D341Med (cell line): ENCODE measurements at regions not wholly inside any gene's neighbourhood (a gene's known extent, or its start where the extent isn't known, plus 50 kb on each side); places are given as distances from the start of the nearest gene placed in this dataset.

Source experiments
- DNase-seq: peaks from one replicate; pipeline ENCODE4 v3.0.0; 2012; ENCODE audit warnings: low spot score

- DNase-seq: no peak
Measured at GRCh38 chr3:102750322-102750721, 315.5 kb downstream of the ZPLD1 start.

DNA sequence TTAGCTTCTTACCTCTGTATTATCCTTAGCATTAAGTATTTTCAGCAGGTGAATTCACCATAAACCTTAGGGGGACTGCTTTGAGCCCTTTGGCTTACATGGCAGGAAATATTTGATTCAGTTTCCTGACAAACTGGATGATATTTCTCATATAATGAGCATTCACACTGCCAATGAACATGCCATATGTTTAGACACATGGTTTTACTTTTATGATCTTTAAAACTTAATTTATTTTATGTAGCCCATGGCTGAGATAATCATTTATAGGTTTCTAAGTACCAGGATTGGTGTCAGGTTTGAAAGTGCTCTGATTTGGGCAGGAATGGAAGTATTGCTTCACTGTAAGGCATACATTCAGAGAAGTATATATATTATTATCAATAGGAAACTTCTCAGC lies 319.1 kb downstream of the ZPLD1 start:
- DNase-seq: no peak

GRCh38 chr3:102756706-102757105 lies 321.9 kb downstream of the ZPLD1 start:
- DNase-seq: no peak

DNA sequence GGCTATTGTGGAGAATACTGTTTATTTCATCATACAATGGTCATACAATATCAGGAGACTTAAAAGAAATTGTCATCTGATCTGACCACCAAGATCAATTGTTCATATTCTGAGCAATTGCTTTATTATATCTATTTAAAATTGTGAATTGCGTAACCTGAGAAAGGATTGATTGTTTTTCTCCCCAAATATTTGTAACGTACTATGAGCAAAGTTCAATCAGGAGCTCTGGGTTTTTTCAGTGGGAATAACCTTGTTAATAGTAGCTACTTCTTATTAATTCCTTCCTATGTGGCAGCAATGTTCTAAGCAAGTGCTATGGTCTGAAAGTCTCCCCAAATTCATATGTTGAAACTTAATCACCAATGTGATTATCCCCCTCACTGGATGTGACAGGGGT lies 323.1 kb downstream of the ZPLD1 start:
- DNase-seq: no peak

GRCh38 chr3:102761766-102762165 lies 327.0 kb downstream of the ZPLD1 start:
- no peak for DNase-seq

DNA sequence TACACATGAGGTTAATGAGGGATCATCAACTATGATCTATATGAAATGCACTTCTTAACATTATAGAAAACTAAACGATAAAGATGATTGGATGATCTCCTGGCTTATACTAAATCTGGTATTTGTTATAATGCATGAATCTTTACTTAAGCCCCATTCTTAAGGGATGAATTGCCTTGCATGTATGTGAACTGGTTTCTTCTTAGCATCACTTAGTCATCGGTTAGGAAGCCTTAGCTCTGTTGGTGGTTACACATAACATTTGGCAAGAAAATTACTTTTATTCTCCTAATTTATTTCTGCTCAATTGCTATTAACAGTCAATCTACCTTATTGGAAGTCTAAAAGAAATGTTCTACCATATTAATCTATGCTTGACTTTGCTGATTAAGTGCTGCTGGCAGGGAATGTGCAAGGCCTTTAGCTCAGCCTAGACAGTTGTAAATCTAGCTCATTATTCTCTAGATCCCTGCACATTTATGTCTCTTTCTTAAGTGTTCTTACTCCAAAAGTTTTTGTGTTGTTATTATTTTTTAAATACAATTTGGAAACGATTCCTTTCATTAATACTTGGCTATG lies 356.0 kb downstream of the ZPLD1 start:
- DNase-seq: no peak

- DNase-seq: no peak
Measured at GRCh38 chr3:102791641-102792589, 357.1 kb downstream of the ZPLD1 start.

- no peak for DNase-seq
Measured at GRCh38 chr3:102796804-102797203, 362.0 kb downstream of the ZPLD1 start.

DNA sequence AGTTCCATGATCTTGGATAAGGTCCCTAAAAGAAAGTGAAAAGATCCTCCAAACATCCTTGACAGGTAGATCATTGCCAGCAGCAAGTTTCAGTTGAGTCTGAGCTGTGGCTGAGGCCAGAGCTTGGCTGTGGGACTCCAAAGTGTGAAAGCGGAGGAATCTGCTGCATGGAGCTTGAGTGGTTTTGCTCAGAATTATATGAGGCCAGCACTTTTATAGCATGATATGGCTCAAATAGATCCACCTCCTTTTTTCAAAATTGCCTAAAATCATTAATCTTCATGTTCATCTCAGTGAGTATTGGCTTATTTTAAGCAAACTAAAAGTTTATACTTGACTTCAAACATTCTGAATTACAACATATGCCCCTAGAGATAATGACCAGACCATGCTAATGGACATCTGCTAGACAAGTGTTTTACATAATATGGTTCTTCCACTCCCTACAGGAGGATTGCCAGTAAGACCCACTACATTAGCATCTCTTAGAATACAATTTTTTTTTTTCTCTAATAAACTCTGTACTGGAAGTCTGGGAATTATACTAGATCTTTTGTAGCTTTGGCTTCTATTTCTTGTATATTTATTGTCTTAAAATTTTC lies 368.1 kb downstream of the ZPLD1 start:
- no peak for DNase-seq

GRCh38 chr3:102810937-102811336 lies 376.1 kb downstream of the ZPLD1 start:
- no peak for DNase-seq

GRCh38 chr3:102826636-102827035 lies 391.8 kb downstream of the ZPLD1 start:
- no peak for DNase-seq

- DNase-seq: no peak
Measured at GRCh38 chr3:102827386-102827785, 392.6 kb downstream of the ZPLD1 start.

- DNase-seq: no peak
Measured at GRCh38 chr3:102830415-102830814, 395.6 kb downstream of the ZPLD1 start.

DNA sequence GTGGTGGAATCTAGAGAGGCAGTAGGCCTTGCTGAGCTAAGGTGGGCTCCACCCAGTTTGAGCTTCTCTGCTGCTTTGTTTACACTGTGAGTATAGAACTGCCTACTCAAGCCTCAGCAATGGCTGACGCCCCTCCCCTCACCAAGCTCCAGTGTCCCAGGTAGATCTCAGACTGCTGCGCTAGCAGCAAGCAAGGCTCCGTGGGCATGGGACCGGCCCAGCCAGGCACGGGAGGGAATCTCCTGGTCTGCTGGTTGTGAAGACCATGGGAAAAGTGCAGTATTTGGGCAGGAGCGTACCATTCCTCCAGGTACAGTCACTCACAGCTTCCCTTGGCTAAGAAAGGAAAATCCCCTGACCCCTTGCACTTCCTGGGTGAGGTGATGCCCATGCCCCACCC lies 407.1 kb downstream of the ZPLD1 start:
- DNase-seq: no peak

GRCh38 chr3:102866845-102867244 lies 432.0 kb downstream of the ZPLD1 start:
- DNase-seq: no peak

- no peak for DNase-seq
Measured at GRCh38 chr3:102883515-102883914, 448.7 kb downstream of the ZPLD1 start.

DNA sequence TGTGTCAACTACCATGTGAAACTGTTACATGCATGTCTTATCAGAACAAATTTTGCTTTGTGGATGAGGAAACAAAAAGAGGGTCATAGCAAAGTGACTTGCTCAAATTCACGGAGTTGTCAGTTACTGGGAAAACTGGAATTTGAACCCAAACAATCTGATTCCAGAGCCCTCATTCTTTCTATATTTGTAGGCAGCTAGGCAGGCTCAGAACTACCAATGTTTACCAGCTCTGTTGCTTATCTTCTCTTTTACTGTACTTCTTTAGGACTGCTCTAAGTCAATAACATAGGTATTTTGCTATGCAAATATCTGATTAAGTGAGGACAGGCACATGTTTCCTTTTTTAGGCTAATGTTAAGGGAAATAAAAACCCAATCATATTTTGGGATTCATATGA lies 450.5 kb downstream of the ZPLD1 start:
- DNase-seq: no peak

DNA sequence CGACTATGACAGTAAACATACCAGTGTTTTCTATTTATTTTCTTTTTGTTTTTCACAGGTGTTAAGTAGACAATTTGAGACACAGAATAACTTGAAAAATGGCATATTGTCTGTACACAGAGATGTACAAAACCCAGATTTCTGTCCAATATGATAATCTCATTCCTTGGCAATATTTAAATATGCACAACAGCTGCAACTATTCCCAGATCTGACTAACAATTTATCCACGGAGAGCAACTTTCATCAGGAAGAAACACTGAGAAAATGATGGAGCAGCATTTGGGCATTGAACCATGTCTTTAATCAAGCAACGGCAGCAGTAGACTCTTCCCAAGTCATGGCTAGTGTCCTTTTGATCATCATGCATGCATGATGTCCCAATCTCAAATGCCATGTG lies 452.6 kb downstream of the ZPLD1 start:
- DNase-seq: no peak

DNA sequence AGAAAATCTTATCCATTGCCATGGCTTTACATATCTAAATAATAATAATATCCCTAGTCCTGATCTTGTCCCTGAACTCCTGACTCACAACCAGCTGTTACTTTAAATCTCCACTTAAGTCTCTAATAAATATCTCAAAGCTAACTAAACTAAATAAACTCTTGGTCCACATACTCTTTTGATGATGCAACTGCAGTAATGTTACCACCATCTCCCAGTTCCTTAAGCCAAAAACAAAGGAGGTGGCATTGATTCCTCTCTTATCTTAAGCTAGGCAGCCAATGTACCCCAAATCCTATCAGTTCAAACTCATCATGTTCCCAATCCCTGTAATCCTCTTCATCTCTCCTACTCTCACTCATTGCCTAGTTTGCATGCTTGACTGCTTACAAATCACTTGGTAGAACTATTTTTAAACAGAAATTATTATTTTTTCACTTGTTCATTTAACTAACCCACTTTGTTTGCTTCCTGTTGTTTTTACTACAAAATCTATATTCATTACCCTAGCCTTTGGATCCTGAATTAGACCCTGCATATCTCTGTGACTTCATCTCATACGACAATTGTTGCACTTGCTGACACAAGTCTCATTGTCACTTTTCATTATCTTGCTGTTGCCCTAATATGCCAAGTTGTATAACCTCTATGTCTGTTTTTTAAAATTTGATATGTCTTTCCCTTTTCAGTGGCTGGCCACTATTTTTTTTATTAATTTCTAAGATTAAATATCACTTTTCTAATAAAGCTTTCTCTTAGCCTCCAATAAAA lies 462.2 kb downstream of the ZPLD1 start:
- no peak for DNase-seq

- DNase-seq: no peak
Measured at GRCh38 chr3:102904629-102905028, 469.8 kb downstream of the ZPLD1 start.

- no peak for DNase-seq
Measured at GRCh38 chr3:102905811-102906210, 471.0 kb downstream of the ZPLD1 start.

- DNase-seq: no peak
Measured at GRCh38 chr3:102906818-102907217, 472.0 kb downstream of the ZPLD1 start.
